GM19452 (cell line): ENCODE measurements at regions not wholly inside any gene's neighbourhood (a gene's known extent, or its start where the extent isn't known, plus 50 kb on each side); places are given as distances from the start of the nearest gene placed in this dataset.
"Not testable (repeated sequence)": the region's sequence is repeated elsewhere in the genome, so short reads cannot be mapped to it uniquely, and the experiment has no call there.

Experiments
- ATAC-seq: cut with Tn5 transposase; IDR thresholded peaks from one replicate; pipeline ENCODE4 v1.9.1; 2021; ENCODE audit not compliant: unreplicated experiment

DNA sequence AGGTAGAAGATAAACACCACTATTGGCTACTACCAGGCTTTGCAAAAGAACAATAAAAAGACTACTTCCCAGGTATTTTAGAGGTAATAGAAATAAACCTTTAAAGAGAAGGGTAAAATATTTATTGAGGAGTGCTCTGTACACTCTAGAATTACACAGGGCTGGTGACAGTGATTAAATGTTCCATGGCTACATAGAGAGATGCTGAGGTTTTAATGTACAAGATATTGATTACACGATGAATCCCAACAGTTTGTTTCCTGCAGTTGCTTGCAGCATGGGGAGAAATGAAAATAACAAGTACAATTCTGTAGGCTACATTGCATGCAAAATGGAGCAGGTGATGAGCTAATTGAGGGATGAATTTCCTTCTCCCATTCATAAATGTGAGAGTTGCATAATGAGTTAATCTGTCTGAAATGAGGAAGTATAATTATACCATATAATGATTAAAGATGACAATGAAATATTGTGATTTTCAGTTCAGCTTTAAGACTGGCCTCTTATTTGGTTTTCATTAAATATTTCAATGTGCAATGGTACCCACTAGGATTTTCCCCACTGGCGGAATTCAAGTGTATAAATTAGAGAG is 266.1 kb downstream of the SOCS6 start:
- no peak for ATAC-seq

DNA sequence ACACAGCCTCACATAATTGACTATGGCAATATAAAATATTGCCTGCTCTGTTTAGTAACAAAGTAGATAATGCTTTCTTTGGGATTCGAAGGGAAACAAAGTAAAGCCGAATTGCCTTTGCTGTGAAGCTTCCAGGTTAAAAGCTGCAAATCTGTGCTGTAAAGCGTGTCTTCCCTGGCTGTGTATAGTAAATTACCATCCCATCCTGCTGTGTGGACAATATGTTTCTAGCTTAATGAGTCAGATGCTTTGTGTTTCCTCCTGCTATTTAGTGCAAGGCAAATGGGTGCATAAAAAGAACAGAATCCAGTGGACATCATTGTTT is 265.1 kb downstream of the SOCS6 start:
- no peak for ATAC-seq

DNA sequence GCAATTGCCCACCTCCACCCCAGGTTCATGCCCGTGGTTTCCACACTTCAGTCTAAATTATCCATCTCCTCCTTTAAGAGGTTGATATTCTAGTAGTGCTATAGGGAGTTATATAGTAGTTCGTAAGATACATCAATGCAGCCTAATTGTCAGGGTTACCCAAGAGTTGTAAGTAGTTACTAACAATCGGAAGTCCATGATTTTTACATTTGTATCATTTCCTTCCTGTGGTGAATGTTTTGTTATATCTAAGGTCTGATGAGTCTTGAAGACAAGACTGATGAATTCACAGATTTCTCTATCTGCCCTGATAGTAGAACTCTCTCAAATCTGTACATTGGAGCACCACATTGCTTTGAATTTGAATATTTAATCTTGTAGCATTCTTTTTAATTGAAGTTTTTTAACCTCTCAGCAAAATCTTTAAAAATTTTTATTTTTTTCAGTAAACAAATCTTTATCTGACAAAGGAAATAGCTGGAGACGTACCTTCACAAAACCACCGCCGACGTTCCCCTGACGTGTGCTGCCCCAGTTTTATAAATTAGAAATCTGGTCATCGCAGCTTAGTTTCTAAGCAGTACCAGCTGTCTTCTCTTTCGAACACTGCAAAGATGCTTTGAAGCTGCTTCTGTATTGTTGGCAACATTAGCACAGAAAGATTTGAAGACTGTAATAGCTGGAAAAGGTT is 264.5 kb downstream of the SOCS6 start:
- ATAC-seq = no peak

DNA sequence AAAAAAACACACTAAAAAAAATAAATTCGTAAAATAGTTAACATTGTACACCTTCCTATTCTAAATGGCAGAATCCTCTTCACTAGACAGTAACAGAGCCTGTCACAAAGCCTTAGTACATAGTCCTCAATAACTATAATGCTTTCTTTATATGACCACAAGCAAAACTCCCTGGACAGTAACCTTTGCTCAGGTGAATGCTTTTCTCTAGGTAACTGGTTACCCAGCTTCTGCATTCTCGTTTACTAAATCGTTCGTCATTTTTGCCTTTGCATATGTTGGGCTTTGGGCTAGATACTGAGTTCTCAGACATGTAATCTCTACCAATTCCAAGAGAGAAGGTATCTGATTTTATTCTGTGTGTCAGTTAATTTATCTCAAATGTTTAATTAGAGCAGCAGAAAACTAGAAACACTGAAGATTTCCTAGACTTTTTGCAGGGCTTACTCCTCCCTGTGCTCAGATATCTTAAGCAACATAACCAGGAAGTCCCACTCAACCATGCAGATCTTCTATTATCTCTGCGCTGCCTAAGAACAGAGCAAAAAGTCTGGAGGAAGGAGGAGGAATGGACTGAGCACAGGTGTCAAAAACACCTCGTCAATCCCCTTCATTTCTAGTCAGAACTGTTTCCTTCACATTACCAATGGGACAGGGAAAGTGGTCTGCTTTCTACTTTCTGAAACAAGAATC is 247.7 kb downstream of the SOCS6 start:
- no peak for ATAC-seq

- ATAC-seq = no peak
These were observed 246.2 kb downstream of the SOCS6 start for GRCh38 chr18:70535041-70535440.

- not testable (repeated sequence) for ATAC-seq
These were observed 236.5 kb downstream of the SOCS6 start for GRCh38 chr18:70525322-70525721.

DNA sequence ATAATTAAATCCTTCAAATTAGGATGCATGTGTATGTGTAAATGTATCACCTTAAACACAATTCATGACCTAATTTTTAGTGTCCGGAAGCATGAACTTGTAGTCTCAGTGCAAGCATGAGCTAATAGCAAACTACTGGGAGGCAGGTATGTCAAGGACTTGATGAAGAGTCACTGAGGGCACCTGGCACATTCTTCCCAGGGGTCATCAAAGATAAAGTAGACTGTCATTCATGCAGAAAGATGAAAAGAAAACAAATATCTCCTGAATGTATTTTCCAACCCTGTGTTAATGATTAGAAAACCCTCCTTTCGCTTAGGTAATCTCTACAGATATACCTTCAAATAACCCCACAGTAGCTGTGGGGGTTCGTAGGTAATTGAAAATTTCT is 234.9 kb downstream of the SOCS6 start:
- ATAC-seq = no peak

DNA sequence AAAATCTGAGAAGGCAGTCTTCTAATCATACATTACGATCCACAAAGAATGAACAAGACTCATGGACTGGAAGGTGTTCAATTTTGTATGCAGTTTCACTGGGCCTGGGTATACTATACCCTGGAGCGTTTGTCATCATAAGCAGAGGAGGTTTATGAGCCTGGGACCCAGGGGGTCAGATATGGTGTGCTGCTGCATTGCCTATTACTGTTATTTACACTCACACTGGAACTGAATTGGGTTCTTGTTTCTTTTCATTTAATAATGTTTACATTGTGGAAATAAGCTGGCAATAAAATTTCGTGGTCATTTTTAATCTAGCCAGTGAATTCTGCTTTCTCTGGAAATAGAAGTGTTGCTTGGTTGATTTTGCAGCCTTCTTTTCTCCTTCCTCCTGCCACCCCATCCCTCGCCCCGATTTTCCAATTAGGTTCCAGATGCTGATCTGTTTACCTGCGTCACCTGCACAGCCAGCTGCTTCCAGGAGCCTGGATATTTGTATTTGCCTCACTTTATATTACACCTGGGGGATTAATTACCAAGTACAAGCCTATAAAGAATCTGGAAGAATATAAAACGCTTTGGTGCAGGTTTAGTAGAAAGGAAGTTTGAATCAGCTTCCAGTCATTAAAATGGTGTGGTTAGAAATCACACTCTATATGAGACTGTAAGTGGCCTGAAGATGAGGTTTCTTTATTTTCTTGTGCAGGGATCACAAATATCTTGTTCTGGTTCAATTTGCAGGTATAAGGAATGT is 234.4 kb downstream of the SOCS6 start:
- no peak for ATAC-seq

GRCh38 chr18:70522183-70522680 is 233.4 kb downstream of the SOCS6 start:
- no peak for ATAC-seq

DNA sequence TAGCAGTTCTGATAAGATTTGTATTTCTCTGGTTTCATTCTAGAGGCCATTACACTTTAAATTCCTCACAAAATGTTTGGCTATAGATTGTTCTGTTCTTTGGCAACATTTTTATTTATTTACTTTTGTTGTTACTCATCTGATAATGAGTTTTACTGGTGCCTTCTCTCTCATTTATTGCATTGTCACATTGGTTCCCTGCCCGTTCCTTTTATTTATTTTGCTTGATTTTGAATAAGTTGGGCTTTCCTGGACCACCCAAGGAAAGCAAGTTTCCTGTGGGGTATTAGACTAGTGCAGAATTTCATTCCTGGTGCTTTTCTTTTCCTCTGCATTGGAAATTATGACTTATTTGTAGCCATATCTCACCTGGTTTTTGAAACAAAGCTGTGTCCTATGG is 232.0 kb downstream of the SOCS6 start:
- no peak for ATAC-seq

DNA sequence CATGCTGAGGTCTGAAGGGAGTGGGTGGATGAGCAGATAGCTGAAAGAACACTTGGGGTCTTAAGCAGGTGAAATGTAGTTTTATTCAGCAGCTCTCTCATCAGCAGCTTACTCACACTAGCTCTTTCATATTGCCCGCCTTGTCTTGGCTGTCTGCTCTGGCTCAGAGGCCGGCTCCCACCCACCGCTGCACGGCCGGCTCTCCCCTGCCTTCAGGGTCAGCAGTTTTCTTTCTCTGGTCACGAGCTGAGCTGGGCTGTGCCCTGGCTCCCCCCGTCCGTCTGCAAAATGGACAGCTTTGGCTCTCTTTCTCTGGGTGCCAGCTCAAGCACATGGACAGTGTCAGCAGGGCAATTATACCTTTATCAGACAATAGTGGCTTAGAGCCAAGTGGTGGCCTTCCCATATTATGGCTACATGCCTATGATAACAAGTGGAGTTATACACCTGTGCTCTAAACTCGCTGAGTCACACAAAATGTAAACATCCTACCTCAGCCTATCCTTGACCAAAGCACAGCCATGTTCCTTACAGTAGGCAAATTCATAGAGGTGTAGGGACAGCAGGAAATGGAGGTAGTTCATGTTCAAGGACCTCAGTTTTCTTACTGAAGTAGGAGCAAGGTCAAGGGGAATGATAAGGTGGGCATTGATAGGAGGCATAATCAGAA is 224.8 kb downstream of the SOCS6 start:
- no peak for ATAC-seq

GRCh38 chr18:70507970-70508369 is 219.1 kb downstream of the SOCS6 start:
- ATAC-seq = no peak

DNA sequence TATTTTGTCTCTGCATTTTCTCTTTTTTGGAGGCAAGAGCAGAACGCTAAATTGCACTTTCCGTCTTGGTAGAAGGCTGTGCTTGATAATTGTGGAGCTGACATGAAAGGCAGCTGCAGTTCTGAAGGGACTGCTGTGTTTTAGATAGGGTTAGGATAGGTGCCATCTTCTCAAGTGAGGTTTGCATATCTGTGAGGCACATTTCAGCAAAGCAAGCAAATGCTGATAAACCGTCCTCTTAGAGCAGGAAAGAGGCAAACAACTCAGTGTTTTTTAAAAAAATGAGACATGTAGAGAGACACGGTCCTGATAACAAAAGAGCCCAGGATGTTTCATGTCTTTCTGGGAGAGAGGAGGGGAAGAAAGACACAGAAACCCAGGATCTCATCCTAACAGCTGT is 217.7 kb downstream of the SOCS6 start:
- no peak for ATAC-seq

GRCh38 chr18:70503060-70503459 is 214.2 kb downstream of the SOCS6 start:
- ATAC-seq = no peak

DNA sequence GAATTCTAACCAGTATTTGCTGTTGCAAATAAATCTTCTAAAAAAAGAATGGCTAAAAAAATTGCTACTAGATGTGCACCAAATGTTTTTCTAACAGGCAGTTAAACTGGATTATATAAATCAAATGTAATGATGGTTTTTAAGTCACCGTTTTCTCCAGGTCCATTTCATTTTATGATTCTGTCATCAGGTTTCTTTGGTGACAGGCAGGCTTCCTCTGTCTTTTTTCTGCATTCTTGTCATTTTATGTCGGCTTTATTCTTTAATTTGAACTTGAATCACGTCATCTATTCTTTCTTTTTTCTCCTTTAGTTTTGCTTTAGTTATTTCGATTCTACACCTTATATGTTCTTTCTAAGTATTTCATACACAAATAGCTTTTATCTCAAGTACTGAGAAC is 212.5 kb downstream of the SOCS6 start:
- ATAC-seq = no peak

DNA sequence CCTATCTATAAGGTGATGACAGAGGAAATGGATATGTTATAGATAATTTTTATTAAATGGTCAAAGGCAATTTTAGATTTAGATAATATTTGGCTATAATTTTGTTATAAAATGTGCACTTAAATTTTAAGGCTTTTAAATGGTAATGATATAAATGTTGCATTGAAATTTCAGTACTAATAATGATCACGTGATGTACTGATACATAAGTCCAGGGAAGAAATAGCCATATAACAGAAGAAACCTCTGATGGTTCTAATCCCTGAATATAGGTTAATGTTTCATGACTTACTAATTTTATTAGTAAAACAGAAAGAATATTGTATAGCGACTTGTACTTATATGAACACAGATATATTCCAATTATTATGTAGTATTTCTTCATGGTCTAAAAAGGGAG is 211.9 kb downstream of the SOCS6 start:
- no peak for ATAC-seq

DNA sequence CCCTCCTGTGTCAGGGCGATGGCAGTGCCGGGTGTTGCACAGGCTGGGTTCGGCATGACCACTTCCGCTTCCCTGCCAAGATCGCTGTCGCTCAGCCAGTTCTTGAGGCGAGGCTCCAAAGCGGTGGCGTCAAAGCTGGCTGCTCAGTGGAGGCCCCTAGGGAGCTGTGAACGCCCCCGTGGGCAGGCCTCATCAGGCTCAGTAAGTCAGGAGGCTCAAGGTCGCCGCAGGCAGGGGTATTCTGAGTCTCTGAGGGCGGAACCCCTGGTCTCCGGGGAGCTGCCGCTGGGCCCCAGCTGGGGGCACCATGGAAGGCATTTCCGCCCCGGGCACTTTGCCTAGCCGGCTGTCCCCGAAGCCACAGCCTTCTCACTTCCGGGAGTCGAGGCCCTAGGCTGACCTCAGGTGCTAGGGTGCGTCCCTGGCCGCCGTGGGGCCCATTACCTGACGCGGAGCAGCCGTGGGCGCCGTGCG is 210.4 kb downstream of the SOCS6 start:
- ATAC-seq = no peak

GRCh38 chr18:70496353-70497294 is 207.8 kb downstream of the SOCS6 start:
- no peak for ATAC-seq

- no peak for ATAC-seq
These were observed 205.7 kb downstream of the SOCS6 start for GRCh38 chr18:70494524-70494923.

GRCh38 chr18:70493461-70493860 is 204.6 kb downstream of the SOCS6 start:
- no peak for ATAC-seq
